ENCODE measurements at regions not wholly inside any gene's neighbourhood (a gene's known extent, or its start where the extent isn't known, plus 50 kb on each side); places are given as distances from the start of the nearest gene placed in this dataset.

DNA sequence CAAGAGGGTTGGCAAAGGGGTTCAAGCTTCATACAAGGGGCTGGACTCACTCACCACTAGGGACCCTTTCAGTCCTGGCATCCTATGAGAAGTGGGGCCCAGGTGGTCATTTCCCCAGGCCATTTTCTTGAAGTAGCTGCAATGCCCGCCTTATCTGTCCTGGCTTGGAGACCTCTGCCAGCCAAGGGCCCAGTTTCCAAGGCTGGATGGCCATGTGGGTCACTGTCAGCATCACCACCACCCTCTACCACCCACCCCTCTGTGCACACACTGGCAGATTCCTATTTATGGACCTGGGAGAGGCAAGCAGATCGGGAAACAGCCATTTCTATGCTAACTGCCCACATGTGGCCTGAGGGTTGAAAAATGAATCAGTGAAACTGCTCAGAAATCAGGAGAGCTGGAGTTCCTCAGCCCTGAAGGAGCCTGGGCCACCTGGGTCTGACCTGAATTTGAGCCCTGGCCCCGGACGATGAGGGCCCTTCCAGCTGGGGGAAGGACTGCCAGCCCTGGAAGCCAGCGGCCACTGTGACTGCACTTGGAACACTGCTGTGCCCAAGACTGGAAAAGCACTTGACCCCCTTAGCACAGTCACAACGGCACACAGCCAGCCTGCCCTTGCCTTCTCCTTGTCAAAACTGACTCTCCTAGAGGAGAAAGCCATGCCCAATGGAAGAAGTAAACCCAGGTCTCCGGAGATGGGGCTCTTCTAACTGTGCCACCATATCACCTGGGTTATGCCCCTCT, 442.2 kb downstream of the BUD13 start:
- Histone ChIP-seq H3K27ac (no peak overlapping the region), H3K9me3 (no peaks in the 10 kb centered on the region), H3K4me1 (no peaks in the 10 kb centered on the region), H3K4me3 (no peak overlapping the region), H3K27me3 (peaks cover 0 to 6% (median 0%) of the 10 kb centered on the region in 4 donors), H3K36me3 (no peaks in the 10 kb centered on the region)
- 83 to 86% methylated on average over 1 of the region's 7 CpGs for WGBS, 2 donors
- intact Hi-C loops (cut with DNase I) = no loop called here
- no peak for DNase-seq
- TF ChIP-seq POLR2A (IDR thresholded peaks at IDR 0.05) = no peak
- TF ChIP-seq, protein P1, sequence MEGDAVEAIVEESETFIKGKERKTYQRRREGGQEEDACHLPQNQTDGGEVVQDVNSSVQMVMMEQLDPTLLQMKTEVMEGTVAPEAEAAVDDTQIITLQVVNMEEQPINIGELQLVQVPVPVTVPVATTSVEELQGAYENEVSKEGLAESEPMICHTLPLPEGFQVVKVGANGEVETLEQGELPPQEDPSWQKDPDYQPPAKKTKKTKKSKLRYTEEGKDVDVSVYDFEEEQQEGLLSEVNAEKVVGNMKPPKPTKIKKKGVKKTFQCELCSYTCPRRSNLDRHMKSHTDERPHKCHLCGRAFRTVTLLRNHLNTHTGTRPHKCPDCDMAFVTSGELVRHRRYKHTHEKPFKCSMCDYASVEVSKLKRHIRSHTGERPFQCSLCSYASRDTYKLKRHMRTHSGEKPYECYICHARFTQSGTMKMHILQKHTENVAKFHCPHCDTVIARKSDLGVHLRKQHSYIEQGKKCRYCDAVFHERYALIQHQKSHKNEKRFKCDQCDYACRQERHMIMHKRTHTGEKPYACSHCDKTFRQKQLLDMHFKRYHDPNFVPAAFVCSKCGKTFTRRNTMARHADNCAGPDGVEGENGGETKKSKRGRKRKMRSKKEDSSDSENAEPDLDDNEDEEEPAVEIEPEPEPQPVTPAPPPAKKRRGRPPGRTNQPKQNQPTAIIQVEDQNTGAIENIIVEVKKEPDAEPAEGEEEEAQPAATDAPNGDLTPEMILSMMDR (IDR thresholded peaks at IDR 0.05) = no peak

DNA sequence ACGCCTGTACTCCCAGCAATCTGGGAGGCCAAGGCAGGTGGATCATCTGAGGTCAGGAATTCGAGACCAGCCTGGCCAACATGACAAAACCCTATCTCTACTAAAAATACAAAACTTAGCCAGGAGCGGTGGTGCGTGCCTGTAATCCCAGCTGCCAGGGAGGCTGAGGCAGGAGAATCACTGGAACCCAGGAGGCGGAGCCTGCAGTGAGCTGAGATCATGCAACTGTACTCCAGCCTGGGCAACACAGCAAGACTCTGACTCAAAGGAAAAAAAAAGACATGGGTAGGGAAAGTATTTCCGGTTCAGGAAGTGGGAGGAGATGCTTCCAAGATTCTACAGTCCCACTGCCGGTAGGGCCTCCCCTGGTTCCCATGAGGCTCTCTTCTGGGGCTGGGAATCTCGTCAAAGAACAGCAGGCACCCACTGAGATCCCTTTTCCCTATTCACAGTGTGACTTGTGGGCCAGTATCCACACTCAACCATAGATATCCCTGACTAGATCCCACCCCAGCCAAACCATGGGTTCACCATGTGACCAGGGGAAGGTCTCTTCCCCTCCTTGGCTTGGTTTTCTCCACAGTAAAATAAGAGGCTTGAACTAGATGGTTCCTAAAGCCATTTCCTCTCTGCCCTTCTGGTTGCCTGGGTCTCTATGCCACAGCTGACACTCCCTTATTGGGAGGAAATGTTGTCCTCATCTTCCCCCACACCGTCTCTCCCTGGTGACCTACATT, 443.3 kb downstream of the BUD13 start:
- Histone ChIP-seq H3K4me3 (no peak overlapping the region), H3K9me3 (no peaks in the 10 kb centered on the region), H3K27me3 (peaks cover 0 to 2% (median 0%) of the 10 kb centered on the region in 4 donors), H3K36me3 (no peaks in the 10 kb centered on the region), H3K27ac (no peak overlapping the region), H3K4me1 (no peaks in the 10 kb centered on the region)
- intact Hi-C loops (cut with DNase I) = no loop called here
- 69 to 71% methylated on average over 5 to 7 of the region's 9 CpGs for WGBS, 2 donors
- no peak for DNase-seq
- TF ChIP-seq POLR2A (IDR thresholded peaks at IDR 0.05) = no peak
- TF ChIP-seq, protein P1 (IDR thresholded peaks at IDR 0.05) = no peak

DNA sequence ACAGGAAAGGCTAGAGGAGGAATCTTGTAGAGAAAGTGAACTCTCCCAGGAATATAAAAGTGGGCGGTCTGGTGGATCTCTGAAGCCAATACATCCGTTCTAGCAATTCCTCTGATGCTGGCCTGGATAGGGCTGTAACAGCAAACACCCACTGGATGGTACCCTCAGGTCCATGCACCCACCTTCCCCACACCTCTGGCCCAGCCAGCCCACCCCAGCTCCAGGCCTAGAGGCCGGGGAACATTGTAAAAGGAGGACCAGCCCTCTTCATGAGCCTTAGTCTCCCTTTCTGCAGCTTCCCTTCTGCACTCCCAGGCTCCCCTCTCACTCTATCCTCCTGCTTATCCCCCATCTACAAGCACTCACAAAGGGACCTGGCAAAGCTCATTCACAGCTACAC, 443.9 kb downstream of the BUD13 start:
- DNase-seq = no peak
- intact Hi-C loops (cut with DNase I) = no loop called here

DNA sequence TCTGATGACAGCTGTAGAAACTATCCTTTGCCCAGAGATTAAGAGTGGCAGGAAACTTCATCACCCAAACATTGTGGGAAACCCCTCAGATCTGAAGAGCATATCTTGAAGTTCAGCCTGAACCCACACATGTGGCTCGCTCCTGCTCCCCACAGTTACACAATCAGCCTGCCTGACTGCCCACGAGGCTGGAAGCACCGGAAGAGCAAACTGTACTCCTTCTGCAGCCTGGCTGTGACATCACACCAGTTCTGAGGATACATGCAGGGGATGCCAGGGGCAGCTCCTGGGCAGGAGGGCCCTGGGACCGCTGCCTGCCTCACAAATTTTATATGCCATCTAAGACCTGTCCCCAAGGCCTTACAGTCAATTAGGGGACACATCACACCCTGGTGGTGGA, 444.4 kb downstream of the BUD13 start:
- intact Hi-C loops (cut with DNase I) = no loop called here
- H3K4me1 ChIP-seq = no peaks in the 10 kb centered on the region
- H3K27ac ChIP-seq = no peak overlapping the region
- no peak for DNase-seq
- no peaks in the 10 kb centered on the region for H3K36me3 ChIP-seq
- 58 to 100% methylated on average over 1 to 2 of the region's 4 CpGs for WGBS, 2 donors
- H3K27me3 ChIP-seq = no peaks in the 10 kb centered on the region
- TF ChIP-seq POLR2A (IDR thresholded peaks at IDR 0.05) = no peak
- TF ChIP-seq, protein P1 (IDR thresholded peaks at IDR 0.05) = no peak
- no peak overlapping the region for H3K4me3 ChIP-seq
- no peaks in the 10 kb centered on the region for H3K9me3 ChIP-seq

More for the DNA sequence above, 443.9 kb downstream of the BUD13 start:
- no peaks in the 10 kb centered on the region for H3K4me1 ChIP-seq
- TF ChIP-seq POLR2A (IDR thresholded peaks at IDR 0.05) = no peak
- TF ChIP-seq, protein P1 (IDR thresholded peaks at IDR 0.05) = no peak
- H3K36me3 ChIP-seq = no peaks in the 10 kb centered on the region
- H3K27ac ChIP-seq = no peak overlapping the region
- no peaks in the 10 kb centered on the region for H3K9me3 ChIP-seq
- no peak overlapping the region for H3K4me3 ChIP-seq
- H3K27me3 ChIP-seq = no peaks in the 10 kb centered on the region
- 50 to 73% methylated on average over 2 to 3 of the region's 3 CpGs for WGBS, 2 donors

DNA sequence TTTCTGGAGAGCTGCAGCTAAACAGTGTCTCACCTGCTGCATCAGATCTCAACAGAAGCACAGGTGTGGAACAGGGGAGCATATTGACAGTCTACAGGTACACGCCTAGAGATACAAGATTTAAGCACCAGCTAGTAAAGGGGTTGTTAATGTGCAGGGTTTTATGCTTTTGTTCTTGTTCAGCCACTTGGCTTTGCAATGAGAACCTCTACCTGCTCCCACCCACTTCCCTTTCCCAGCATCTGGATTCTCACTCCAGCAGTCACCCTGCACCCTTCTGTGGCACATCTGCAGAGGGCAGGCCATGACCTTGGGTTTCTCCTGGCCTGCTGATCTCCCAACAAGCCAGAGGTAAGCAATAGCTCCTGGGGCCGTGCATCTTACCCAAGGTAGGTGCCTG, 446.6 kb downstream of the BUD13 start:
- no peak overlapping the region for H3K4me3 ChIP-seq
- intact Hi-C loops (cut with DNase I) = no loop called here
- H3K36me3 ChIP-seq = no peaks in the 10 kb centered on the region
- H3K4me1 ChIP-seq = no peaks in the 10 kb centered on the region
- no peak for TF ChIP-seq POLR2A (IDR thresholded peaks at IDR 0.05)
- no peaks in the 10 kb centered on the region for H3K9me3 ChIP-seq
- no peaks in the 10 kb centered on the region for H3K27me3 ChIP-seq
- no peak overlapping the region for H3K27ac ChIP-seq
- no peak for DNase-seq
- 70 to 75% methylated on average over 2 of the region's 2 CpGs for WGBS, 2 donors

Data from esophagus squamous epithelium (tissue), 5 donors.